CD4-positive, alpha-beta memory T cell (primary cell): ENCODE measurements at regions not wholly inside any gene's neighbourhood (a gene's known extent, or its start where the extent isn't known, plus 50 kb on each side); places are given as distances from the start of the nearest gene placed in this dataset.
A peak's percentile ranks its signal among the peaks of the same experiment; 100 is the strongest.

Experiments used
- CTCF ChIA-PET: fragments of 350-600 bp; sonication (Branson Sonifier 250); formaldehyde crosslinking; loops from one replicate; lab custom pipeline; 2021; ENCODE audit warnings: inconsistent platforms; ENCODE audit not compliant: partially characterized antibody; lab: Charles Lee
- POLR2A ChIA-PET: fragments of 350-600 bp; sonication (Branson Sonifier 250); formaldehyde crosslinking; loops from one replicate; lab custom pipeline; 2021; ENCODE audit not compliant: partially characterized antibody; lab: Charles Lee
- DNase-seq, 5 donors: peaks; one replicate each; pipeline versions ENCODE4 v3.0.0 to v3.0.0-alpha.2; 2020 to 2022; ENCODE audit warnings: mixed read lengths in 1 of 5
- H3K27ac ChIP-seq: one replicate; pipeline ENCODE4 v1.7.0; 2013; ENCODE audit warnings: low read depth, low read length
- H3K27me3 ChIP-seq: 2 replicates; pipeline ENCODE4 v1.7.0; 2013; ENCODE audit warnings: mild to moderate bottlenecking, low read length, moderate library complexity; ENCODE audit not compliant: insufficient read depth
- H3K36me3 ChIP-seq: 2 replicates; pipeline ENCODE4 v1.7.0; 2013; ENCODE audit warnings: mild to moderate bottlenecking, low read length, moderate library complexity; ENCODE audit not compliant: insufficient read depth
- H3K4me1 ChIP-seq: 2 replicates; pipeline ENCODE4 v1.7.0; 2013; ENCODE audit warnings: mild to moderate bottlenecking, low read length, moderate library complexity; ENCODE audit not compliant: insufficient read depth
- H3K4me3 ChIP-seq, 2 donors: one replicate each; pipeline ENCODE4 v1.7.0; 2013; ENCODE audit warnings: low read length in 2 of 2, mild to moderate bottlenecking in 1 of 2
- H3K9me3 ChIP-seq, 2 donors: one replicate each; pipeline ENCODE4 v1.7.0; 2013; ENCODE audit warnings: low read length in 2 of 2, control low read depth in 1 of 2; ENCODE audit not compliant: control insufficient read depth in 1 of 2
- H3K27ac Mint-ChIP-seq, 7 donors: one replicate each; pipeline ENCODE4 v1.8.0; 2020 to 2021; ENCODE audit warnings: mixed read lengths in 7 of 7, mild to moderate bottlenecking in 6 of 7, inconsistent platforms in 3 of 7, moderate library complexity in 3 of 7
- H3K27me3 Mint-ChIP-seq, 2 donors: one replicate each; pipeline ENCODE4 v1.8.0; 2020 to 2021; ENCODE audit warnings: mixed read lengths in 2 of 2
- H3K36me3 Mint-ChIP-seq, 2 donors: one replicate each; pipeline ENCODE4 v1.8.0; 2020 to 2021; ENCODE audit warnings: mixed read lengths in 2 of 2, inconsistent platforms in 1 of 2, mild to moderate bottlenecking in 1 of 2
- H3K4me1 Mint-ChIP-seq, 4 donors: one replicate each; pipeline ENCODE4 v1.8.0; 2020 to 2021; ENCODE audit warnings: mixed read lengths in 4 of 4, mild to moderate bottlenecking in 1 of 4
- H3K4me3 Mint-ChIP-seq, 8 donors: one replicate each; pipeline ENCODE4 v1.8.0; 2020 to 2021; ENCODE audit warnings: mixed read lengths in 8 of 8, mild to moderate bottlenecking in 7 of 8, moderate library complexity in 6 of 8, inconsistent platforms in 3 of 8
- H3K9me3 Mint-ChIP-seq, 8 donors: one replicate each; pipeline ENCODE4 v1.8.0; 2020 to 2021; ENCODE audit warnings: mixed read lengths in 8 of 8, mild to moderate bottlenecking in 5 of 8, inconsistent platforms in 3 of 8, moderate library complexity in 1 of 8
- intact Hi-C: fragments of 100-400 bp; cut with micrococcal nuclease; formaldehyde crosslinking; loops from one replicate; pipeline ENCODE4 v1.15.1; 2023

DNA sequence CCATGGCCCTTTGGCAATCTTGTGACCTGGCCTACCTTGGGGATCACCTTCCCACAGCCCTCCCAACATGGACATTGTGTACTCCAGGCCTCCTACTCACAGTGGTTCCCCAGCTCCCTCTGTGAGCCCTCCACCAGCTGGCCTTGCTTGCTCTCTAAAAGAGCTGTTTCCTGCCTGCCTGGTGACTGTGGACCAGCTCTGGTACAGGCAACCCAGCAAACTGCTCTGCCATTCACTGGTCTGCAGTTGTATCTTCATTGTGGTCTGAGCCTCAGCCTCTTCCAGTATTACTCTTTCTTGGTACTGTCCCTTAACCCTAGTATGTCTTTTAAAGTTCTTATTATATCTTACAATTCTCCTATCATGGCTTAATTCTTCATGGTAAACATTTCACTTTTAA lies 236.2 kb downstream of the KTN1 start:
- intact Hi-C loops: no loop called here
- H3K27me3 ChIP-seq: no peaks in the 10 kb centered on the region
- no peak overlapping the region for H3K4me3 ChIP-seq
- H3K27me3 Mint-ChIP-seq: peaks cover 0 to 3% of the 10 kb centered on the region in 2 donors
- ChIA-PET CTCF (interaction anchor here (0.7 kb wide), 1 partner anchor 85 kb away, joined by 3 read pairs; no protein-coding TSS in a partner anchor), POLR2A (no interaction called here)
- no peaks in the 10 kb centered on the region for H3K4me1 ChIP-seq
- H3K4me3 Mint-ChIP-seq: no peak overlapping the region
- H3K36me3 Mint-ChIP-seq: peaks cover 0 to 2% of the 10 kb centered on the region in 2 donors
- H3K9me3 ChIP-seq: no peaks in the 10 kb centered on the region
- H3K4me1 Mint-ChIP-seq: no peaks in the 10 kb centered on the region
- DNase-seq: no peak
- H3K36me3 ChIP-seq: no peaks in the 10 kb centered on the region
- peaks cover 0 to 4% (median under 1%) of the 10 kb centered on the region in 8 donors for H3K9me3 Mint-ChIP-seq
- H3K27ac Mint-ChIP-seq: peak overlapping the region in 1 of 7 donors; percentile 52
- no peak overlapping the region for H3K27ac ChIP-seq

DNA sequence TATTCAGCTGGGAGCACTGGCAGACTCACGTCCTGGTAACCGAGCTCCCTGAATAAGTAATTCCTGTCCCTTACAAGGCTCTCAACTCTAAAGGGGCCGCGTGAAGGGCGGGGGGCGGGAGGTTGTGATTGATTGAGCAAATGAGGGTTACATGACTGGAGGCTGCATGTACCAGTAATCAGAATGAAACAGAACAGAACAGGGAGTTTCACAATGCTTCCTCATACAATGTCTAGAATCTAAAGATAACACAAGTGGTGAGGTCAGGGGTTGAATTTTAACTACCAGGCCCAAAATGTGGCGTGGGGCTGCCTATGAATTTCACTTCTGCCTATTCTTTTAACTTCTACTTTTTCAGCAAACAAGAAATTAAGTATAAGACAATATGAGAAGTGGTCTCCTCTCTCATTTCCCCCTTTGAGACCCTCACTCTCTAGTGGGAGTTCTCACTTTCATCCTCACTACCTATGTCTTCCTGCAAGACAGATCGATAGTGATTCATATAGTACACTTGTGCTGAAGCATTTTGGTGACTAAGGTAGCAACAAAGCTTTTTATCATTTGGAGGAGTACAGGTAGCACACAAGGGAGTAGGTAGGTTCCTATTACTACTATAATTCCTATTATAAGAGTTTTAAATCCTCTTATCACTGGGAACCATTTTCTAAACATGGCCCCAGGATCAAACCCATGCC lies 239.8 kb downstream of the KTN1 start:
- H3K4me3 Mint-ChIP-seq: no peak overlapping the region
- H3K9me3 ChIP-seq: no peaks in the 10 kb centered on the region
- H3K27me3 Mint-ChIP-seq: peaks cover 6% of the 10 kb centered on the region in 2 donors
- H3K36me3 ChIP-seq: no peaks in the 10 kb centered on the region
- ChIA-PET POLR2A (no interaction called here), CTCF (interaction anchor here (1.3 kb wide), 1 partner anchor 20 kb away, joined by 3 read pairs; no protein-coding TSS in a partner anchor)
- no peaks in the 10 kb centered on the region for H3K4me1 Mint-ChIP-seq
- no peaks in the 10 kb centered on the region for H3K27me3 ChIP-seq
- no peak overlapping the region for H3K4me3 ChIP-seq
- no peaks in the 10 kb centered on the region for H3K4me1 ChIP-seq
- intact Hi-C loops: no loop called here
- H3K36me3 Mint-ChIP-seq: no peaks in the 10 kb centered on the region
- H3K27ac Mint-ChIP-seq: no peak overlapping the region
- peaks cover 0 to 6% (median 3%) of the 10 kb centered on the region in 8 donors for H3K9me3 Mint-ChIP-seq
- no peak for DNase-seq
- no peak overlapping the region for H3K27ac ChIP-seq

DNA sequence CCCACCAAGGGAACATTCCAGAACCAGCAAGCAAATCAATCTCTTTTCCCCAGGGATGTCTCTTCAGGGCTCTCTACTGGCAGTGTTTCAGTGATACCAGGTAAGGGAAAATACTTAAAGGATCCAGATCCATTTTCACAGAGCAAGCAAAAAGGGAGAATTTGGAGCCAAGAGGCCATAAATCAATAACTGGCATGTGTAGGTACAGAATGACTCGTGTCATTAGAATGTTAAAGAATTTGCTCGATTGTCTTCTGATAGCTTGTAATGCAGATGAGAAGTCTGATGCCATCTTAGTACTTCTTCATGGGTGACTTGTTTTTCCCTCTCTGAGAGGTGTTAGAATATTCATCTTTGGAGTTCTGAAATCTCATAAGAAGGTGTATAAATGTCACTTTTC lies 242.9 kb downstream of the KTN1 start:
- CTCF ChIA-PET: no interaction called here
- H3K4me3 Mint-ChIP-seq: no peak overlapping the region

DNA sequence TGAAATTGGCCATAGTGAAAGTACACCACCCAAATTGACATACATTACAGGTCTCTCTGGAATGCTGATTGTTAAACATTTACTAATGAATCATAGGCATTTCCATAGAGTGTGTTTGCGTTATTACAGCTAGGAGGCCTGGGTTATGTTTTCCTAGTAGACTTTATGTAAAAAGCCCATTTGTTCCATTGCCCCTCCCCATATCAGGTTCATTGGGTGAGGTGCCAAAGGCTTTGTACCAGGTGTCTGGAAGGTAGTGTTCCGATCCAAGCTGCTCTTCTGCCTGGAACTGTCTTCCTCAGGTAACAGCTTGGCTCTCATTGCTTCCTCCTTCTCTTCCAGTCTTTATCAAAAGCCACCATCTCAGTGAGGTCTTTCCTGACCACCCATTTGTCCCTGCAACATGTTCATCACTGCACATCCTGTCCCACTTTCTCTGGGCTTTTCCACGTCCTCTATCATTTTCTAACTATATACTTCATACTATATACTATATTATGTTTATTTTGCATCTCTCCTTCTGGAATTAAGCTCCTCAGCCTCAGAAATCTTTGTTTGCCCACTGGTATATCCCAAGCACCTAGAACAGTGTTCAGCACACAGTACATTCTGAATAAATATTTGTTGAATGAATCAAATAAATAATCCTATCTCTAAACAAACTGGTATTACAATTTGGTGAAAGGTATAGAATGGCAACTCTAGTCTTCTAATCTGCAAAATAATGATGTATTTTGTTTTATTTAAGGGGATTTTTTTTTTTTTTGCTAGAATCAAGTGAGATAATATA lies 252.3 kb downstream of the KTN1 start:
- H3K4me3 ChIP-seq: no peak overlapping the region
- H3K4me1 Mint-ChIP-seq: no peaks in the 10 kb centered on the region
- H3K27ac Mint-ChIP-seq: no peak overlapping the region
- no peaks in the 10 kb centered on the region for H3K4me1 ChIP-seq
- no peaks in the 10 kb centered on the region for H3K9me3 ChIP-seq
- no peak overlapping the region for H3K4me3 Mint-ChIP-seq
- H3K27me3 Mint-ChIP-seq: peaks cover 7 to 10% of the 10 kb centered on the region in 2 donors
- intact Hi-C loops: no loop called here
- no peaks in the 10 kb centered on the region for H3K36me3 Mint-ChIP-seq
- H3K9me3 Mint-ChIP-seq: peaks cover 0 to 3% (median 0%) of the 10 kb centered on the region in 8 donors
- ChIA-PET CTCF (interaction anchor here (1.4 kb wide), 1 partner anchor 12 kb away, joined by 4 read pairs; no protein-coding TSS in a partner anchor), POLR2A (no interaction called here)
- H3K27ac ChIP-seq: no peak overlapping the region
- no peaks in the 10 kb centered on the region for H3K27me3 ChIP-seq
- H3K36me3 ChIP-seq: no peaks in the 10 kb centered on the region
- DNase-seq: no peak

More for the DNA sequence above, 242.9 kb downstream of the KTN1 start:
- POLR2A ChIA-PET: no interaction called here
- no peaks in the 10 kb centered on the region for H3K36me3 Mint-ChIP-seq
- intact Hi-C loops: no loop called here
- Histone ChIP-seq H3K36me3 (no peaks in the 10 kb centered on the region), H3K4me1 (no peaks in the 10 kb centered on the region), H3K4me3 (no peak overlapping the region), H3K9me3 (no peaks in the 10 kb centered on the region), H3K27ac (no peak overlapping the region), H3K27me3 (no peaks in the 10 kb centered on the region)
- no peaks in the 10 kb centered on the region for H3K4me1 Mint-ChIP-seq
- H3K27me3 Mint-ChIP-seq: peaks cover 9 to 10% of the 10 kb centered on the region in 2 donors
- no peak overlapping the region for H3K27ac Mint-ChIP-seq
- DNase-seq: no peak
- H3K9me3 Mint-ChIP-seq: peaks cover 0 to 6% (median 2%) of the 10 kb centered on the region in 8 donors

DNA sequence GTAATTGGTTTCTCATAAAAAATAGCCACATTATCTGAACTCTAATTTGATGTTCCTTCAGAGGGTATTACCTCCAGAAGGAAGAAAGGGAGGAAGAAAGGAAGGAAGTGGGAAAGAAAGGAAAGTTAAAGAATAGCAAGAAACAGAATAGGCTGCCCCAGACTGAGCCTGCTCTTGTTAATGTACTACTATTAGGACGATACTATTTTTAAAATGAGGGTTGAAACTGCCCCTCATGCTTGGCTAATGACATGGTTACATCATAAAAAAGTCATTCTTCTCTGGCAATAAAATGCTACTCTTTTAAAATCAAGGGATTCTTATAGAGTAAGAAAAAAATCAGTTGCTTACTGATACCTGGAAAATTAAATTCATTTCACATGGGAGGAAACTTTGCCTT lies 253.0 kb downstream of the KTN1 start:
- no peak overlapping the region for H3K4me3 Mint-ChIP-seq

DNA sequence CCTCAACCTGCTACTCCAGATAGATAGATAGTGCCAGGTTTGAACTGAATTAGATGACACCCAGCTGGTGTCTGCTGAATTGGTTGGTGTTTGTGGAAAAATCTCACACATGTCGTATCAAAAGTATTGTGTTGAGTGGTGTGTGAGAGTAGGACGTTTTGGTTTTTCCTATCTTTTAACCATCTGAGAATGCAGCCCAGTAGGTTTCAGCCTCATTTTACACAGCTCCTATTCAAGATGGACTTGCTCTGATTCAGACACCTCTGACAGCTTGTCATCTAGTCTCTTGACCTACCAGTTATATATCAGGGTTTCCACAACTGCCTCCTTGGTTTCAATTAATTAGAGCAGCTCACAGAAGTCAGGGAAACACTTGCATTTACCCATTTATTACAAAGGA lies 254.4 kb downstream of the KTN1 start:
- no peak for DNase-seq
- ChIA-PET POLR2A (no interaction called here), CTCF (no interaction called here)
- Histone ChIP-seq H3K4me3 (no peak overlapping the region), H3K36me3 (no peaks in the 10 kb centered on the region), H3K9me3 (no peaks in the 10 kb centered on the region), H3K4me1 (no peaks in the 10 kb centered on the region), H3K27me3 (no peaks in the 10 kb centered on the region), H3K27ac (no peak overlapping the region)
- intact Hi-C loops: no loop called here
- Mint-ChIP-seq H3K4me3 (no peak overlapping the region), H3K4me1 (no peaks in the 10 kb centered on the region), H3K36me3 (no peaks in the 10 kb centered on the region), H3K27me3 (peaks cover 1 to 10% of the 10 kb centered on the region in 2 donors), H3K9me3 (peaks cover 0 to 3% (median 0%) of the 10 kb centered on the region in 8 donors), H3K27ac (no peak overlapping the region)

More for the DNA sequence above, 253.0 kb downstream of the KTN1 start:
- Histone ChIP-seq H3K4me3 (no peak overlapping the region), H3K36me3 (no peaks in the 10 kb centered on the region), H3K27ac (no peak overlapping the region), H3K4me1 (no peaks in the 10 kb centered on the region), H3K27me3 (no peaks in the 10 kb centered on the region), H3K9me3 (no peaks in the 10 kb centered on the region)
- H3K36me3 Mint-ChIP-seq: no peaks in the 10 kb centered on the region
- no peaks in the 10 kb centered on the region for H3K4me1 Mint-ChIP-seq
- intact Hi-C loops: no loop called here
- no peak overlapping the region for H3K27ac Mint-ChIP-seq
- ChIA-PET POLR2A (no interaction called here), CTCF (interaction anchor here (1.4 kb wide), 1 partner anchor 11 kb away, joined by 4 read pairs; no protein-coding TSS in a partner anchor)
- H3K9me3 Mint-ChIP-seq: peaks cover 0 to 3% (median 0%) of the 10 kb centered on the region in 8 donors
- DNase-seq: no peak
- H3K27me3 Mint-ChIP-seq: peaks cover 5 to 10% of the 10 kb centered on the region in 2 donors

DNA sequence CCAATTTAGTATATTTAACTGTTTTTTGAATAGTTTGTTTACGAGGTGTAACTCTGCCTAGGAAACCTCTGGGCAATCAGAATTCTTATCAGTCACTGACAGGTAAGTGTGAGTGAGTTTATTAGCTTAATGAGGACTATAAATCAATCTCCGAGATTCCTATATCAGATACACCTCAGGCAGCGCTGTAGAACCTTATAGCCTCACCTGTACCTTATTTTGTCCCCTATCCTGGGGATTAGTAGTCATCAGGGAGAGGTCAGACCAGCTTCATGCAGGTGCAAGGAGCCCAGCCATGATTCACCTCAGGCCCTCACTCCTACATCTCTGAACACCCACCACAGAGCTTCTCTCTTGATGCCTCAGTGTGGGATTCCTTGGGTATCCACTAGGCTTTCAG lies 256.0 kb downstream of the KTN1 start:
- peaks cover 0 to 3% (median 0%) of the 10 kb centered on the region in 8 donors for H3K9me3 Mint-ChIP-seq
- ChIA-PET CTCF (no interaction called here), POLR2A (no interaction called here)
- no peaks in the 10 kb centered on the region for H3K36me3 Mint-ChIP-seq
- no peaks in the 10 kb centered on the region for H3K4me1 ChIP-seq
- no peaks in the 10 kb centered on the region for H3K36me3 ChIP-seq
- H3K9me3 ChIP-seq: no peaks in the 10 kb centered on the region
- no peak overlapping the region for H3K4me3 Mint-ChIP-seq
- no peak overlapping the region for H3K27ac Mint-ChIP-seq
- intact Hi-C loops: no loop called here
- H3K27ac ChIP-seq: no peak overlapping the region
- H3K27me3 ChIP-seq: no peaks in the 10 kb centered on the region
- no peak for DNase-seq
- H3K27me3 Mint-ChIP-seq: peaks cover 1 to 10% of the 10 kb centered on the region in 2 donors
- H3K4me1 Mint-ChIP-seq: no peaks in the 10 kb centered on the region
- no peak overlapping the region for H3K4me3 ChIP-seq
